Smooth muscle cell of the brain vasculature (primary cell): ENCODE measurements at regions not wholly inside any gene's neighbourhood (a gene's known extent, or its start where the extent isn't known, plus 50 kb on each side); places are given as distances from the start of the nearest gene placed in this dataset.

Source experiments
- DNase-seq: peaks from one replicate; pipeline ENCODE4 v3.0.0-alpha.2; 2012; ENCODE audit warnings: low read depth, low spot score

DNA sequence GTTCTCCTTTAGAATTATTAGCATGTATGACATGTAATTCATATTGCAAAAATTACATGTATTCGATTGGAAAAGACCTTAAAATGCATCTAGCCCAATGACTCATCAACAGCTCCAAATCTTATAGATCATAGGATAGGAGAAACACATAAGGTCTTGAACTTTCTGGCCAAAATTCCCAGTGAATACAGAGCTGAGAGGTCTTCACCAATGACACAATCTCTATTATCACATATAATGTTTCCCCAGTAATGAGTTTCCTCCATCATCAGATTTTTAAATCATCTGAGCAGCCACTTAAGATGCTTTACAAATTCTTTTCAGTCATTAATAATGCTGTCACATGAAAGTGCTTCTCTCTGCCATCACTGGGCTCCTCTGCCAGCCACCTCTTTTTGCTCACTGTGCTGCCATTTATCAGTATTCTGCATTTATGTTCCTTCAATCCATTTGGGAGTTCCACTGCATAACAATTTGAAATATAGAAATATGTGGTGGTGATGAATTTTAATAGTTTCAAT, 804.9 kb downstream of the SUCLG1 start:
- no peak for DNase-seq

DNA sequence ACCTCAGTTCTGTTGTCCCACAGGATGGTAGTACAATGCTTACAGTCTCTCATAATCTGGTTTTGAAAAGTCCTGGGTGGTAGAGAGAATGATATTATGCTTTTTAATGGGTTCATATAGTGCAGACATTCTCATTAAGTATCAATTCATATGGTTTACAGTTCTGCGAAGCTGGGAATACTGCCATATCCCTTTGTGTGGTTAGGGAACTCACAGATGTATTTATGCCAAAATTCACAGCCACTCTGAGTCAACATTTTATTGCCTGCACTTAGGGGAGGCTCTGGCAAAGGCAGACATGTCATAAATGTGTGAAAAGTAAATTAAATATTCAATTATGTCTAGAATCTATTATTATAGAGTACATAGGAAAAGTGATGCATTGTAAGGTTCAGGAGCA, 808.2 kb downstream of the SUCLG1 start:
- no peak for DNase-seq

DNA sequence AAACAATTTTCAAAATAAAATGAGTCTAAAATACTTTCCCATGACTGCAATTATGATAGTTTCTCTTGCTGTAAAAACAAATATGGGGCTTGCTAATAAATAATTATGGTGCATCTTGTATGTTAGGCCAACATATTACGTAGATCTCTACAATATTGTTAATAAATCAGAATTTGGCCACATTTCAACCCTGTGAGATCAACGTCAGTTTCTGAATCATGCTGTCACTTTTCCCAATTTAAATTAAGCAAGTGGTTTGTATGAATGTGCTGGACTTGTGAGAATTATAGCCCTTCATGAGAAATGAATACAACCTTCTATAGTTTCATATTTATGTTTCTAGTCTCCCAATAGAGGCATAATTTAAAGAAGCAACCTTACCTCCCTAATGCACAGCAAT, 808.9 kb downstream of the SUCLG1 start:
- no peak for DNase-seq

DNA sequence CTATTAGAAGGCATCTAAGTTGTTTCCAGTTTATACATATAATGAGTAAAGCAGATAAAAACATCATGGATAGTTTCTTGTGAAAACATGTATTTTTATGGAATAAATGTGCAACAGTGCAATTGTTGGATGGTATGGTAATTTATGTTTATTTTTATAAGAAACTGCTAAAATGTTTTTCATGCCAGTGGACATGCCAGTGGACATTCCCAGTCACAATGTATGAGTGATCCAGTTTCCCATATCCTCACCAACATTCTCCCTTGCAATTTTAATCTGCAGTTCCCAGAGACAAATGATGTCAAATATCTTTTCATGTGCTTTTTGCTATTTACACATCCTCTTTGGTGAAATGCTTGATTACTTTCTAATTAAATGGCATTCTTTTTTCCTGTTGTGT, 818.6 kb downstream of the SUCLG1 start:
- DNase-seq, result no peak

DNA sequence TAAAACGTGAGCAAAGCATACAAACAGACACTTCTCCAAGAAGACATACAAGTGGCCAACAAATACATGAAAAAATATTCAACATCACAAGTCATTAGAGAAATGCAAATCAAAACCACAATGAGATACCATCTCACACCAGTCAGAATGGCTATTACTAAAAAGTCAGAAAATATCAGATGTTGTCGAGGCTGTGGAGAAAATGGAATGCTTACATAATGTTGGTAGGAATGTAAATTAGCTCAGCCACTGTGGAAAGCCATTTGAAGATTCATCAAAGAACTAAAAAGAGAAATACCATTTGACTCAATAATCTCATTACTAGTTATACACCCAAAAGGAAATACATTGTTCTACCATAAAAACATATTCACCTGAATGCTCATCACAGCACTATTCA, 825.7 kb downstream of the SUCLG1 start:
- DNase-seq, result no peak

DNA sequence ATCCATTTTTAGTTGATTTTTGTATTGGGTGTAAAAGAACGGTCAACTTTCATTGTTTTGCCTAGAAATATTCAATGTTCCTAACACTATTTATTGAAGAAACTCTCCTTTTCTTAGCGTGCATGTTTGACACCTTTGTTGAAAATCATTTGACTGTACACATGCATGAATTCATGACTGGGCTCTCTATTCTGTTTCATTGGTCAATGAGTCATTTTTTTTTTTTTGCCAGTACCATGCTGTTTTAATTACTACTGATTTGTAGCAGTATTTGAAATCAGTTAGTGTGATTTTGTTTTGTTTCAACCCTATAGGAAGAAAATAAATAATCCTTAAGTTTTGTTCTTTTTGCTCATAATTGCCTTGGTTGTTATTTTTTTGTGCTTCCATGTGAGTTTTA, 828.7 kb downstream of the SUCLG1 start:
- no peak for DNase-seq

DNA sequence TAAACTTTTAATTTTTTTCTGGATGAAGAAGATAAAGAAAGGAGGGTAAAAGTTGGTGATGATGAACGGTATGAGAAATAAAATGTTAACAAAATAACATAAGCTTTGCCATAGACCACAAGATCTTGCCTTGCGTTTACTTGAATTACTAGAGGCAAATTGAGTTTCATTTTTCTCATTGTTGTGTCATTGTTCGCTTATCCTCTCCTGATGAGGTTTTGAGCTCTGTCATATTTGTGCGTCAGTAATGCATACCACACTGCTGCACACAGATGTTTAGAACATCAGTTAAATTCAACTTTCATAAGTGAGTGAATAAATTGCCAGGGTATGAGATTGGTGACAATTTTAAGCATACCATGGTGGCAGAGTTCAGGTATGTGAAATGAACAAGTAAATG, 843.6 kb downstream of the SUCLG1 start:
- DNase-seq, result no peak

DNA sequence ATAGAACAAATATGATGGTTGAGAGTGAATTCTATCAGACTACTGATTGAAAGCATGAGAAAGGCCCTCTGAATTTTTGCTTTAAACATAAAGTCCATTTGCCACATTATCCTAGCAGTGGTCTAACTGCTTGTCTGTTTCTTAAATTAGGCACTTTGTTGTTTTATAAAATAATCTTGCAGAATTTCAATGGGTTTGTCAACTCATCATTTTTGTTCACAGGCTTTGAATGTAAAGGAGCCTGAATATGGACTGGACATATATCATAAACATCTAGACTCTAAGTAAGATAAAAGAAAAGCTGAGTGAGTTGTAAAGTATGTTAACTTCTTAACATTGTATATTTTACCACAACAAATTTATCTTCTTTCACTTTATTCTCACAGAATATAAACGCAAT, 845.9 kb downstream of the SUCLG1 start:
- DNase-seq, result no peak

DNA sequence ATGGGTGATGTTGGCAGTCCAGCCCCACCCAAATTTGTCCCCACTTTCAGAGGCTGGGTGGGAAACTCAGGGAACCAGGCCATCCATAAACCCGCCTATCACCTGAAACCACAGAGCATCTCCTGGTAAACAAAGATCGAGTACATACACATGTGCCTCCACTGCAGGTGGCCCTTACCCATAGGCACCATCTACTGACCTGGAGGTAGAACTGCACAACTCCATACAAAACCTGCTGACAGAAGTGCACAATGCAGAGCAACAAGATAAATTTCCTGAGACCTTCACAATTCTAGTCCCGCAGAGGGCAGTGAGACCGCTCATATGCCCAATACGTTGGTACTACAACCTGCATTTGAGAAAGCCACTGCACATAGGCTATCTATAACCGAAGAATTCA, 856.3 kb downstream of the SUCLG1 start:
- DNase-seq, result no peak

DNA sequence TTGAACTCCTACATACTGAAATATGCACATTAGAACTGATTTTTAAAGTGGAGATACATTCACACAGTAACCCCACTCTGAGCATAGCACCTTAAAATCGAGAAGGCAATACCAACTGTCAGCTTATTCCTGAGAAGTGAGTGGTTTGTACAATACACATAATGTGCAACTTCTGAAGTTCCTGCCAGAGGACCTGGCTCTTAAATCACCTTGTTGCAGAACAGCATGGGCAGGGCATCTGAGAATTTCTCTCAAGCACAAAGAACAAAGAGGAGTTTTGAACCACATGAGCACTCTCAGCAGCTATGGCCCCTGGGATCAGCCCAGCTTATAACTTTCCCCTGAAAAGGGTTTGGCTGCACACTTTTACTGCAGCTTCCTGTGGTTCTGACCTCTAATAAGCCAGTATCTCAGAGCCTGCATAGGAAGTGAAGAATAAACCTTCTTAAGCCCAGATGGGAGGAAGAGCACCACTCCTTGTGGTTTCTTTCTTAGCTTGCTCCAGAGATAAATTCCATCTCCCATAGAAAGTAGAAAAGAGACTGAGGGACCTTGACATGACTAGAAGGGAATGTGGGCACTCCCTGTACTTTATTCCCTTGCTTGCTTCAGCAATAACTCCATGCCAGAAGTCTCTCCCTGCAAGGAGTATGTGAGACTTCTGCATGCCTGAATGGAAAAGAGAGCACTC, 862.3 kb downstream of the SUCLG1 start:
- DNase-seq, result no peak

DNA sequence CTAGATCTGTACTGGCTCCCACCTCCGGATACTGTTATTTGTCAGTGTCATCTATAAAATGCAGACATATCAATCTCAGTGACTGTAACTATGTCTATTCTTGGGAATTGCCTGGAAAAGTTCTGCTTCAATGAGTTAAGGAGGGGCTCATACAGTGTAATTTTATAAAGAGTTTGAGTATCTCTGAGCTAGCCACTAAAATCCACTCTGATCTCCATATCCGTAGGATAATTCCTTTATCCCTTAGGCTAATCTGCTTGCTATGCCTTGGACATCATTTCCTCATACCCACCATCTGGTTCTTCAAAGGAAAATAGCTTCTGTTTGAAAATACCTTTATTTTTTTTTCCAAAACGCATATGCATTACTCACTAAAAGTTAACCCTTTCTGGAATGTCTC, 863.2 kb downstream of the SUCLG1 start:
- no peak for DNase-seq

DNA sequence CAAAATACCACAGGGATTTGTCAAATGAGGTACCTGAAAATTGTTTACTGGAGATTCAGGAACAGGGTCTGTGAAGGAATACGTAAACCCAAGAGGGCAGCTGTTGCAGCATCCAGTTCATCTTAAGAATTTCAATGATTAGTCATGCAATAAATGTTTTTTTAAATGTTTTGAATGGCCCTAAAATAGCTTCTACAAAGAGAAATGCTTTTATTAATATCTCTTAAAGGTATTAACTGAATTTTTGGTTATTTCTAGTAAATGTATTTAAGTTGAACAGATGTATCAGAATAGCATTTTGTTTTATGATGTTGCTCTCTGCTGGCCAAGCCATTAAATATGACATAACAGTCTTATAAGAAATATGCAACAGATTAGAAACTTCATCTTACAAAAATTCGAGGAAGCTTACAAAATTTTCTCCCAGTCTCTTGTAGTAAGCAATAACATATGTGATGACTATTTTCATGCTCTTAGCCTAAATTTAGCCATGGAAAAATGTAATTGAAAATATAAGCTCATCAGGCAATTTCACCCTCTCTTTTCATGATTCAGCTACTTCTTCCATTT, 863.9 kb downstream of the SUCLG1 start:
- no peak for DNase-seq

DNA sequence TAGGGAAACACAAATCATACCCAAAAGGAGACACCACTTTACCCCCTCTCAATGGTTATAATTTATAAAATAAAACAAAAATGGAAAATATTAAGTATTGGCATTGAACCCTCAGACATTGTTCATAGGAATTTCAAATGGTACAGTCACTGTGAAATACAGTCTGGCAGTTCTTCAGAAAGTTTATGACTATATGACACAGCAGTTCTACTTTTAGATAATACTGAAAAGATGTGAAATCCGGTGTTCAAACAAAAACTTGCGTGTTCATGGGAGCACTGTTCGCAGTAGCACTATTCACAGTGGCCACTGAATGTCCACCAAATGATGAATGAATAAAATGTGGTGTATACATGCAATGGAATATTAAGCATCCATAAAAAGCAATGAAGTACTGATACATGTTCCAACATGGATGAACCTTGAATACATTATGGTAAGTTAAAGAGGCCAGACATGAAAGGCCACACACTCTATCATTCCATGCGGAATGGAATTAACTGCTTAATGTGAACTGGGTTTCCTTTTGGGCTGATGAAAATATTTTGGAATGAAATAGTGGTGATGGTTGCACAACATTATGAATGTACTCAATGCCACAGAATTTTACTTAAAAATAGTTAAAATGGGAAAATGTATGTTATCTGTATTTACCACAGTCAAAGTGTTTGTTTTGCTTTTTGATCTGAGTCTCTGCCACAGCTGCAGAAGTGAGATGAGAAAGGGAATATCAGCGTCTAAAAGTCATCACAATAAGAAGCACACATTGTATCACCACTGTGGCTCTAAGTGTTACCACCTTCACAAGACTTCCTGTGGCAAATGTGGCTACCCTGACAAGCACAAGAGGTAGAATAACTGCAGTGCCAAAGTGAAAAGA, 864.6 kb downstream of the SUCLG1 start:
- DNase-seq, result no peak

DNA sequence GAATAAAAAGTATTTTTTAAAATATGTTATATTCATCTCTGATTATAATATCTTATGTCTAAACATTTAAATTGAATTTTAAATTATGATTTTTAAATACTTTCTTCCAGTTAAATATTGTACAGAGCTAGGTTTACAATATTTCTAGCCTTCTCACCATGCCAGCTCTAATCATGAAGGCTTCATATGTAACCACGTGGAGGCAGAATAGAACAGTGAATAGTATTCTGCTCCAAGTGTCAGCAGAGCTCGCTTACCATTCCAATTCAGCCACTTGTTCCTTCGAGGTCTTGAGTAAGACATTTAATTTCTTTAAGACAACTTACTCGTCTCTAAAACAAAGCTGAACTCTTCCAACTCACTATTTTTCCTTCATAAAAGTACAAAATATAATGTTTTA, 871.8 kb downstream of the SUCLG1 start:
- no peak for DNase-seq

DNA sequence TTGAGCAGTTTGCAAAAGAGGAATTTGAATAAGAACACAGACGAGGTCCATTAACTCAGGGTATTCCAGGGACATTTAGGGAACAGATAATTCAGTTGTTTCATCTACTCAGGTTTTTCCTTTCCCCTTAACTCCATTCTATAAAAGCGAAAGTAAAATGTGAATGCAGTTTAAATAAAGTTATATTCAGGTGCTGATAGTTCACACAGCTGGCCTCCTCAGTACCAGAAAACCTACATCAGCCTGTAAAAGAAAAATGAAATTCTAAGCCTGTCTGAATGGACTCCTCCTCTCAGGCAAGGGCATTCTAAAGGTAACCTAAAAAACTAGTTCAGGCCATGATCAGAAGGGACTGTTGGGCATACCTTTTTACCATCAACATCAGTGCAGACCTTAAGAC, 873.8 kb downstream of the SUCLG1 start:
- no peak for DNase-seq

DNA sequence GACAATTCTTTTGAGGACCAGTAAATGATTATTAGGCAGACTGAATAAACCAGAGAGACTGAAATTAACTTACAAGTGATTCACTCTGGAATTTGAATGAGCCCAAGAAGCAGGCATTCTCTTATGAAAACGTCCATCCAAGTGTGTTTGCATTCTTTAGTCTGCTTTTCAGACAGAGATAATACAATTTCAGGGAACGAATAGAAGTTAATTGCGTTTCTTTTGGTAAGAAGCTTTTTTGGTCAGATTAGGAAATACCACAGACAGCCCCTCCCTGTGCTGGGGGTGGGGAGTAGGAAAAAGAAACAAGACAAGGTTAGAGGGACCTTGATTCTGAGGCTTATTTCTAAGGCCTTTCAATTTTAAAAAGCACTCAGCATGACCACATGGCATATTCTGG, 874.4 kb downstream of the SUCLG1 start:
- no peak for DNase-seq

DNA sequence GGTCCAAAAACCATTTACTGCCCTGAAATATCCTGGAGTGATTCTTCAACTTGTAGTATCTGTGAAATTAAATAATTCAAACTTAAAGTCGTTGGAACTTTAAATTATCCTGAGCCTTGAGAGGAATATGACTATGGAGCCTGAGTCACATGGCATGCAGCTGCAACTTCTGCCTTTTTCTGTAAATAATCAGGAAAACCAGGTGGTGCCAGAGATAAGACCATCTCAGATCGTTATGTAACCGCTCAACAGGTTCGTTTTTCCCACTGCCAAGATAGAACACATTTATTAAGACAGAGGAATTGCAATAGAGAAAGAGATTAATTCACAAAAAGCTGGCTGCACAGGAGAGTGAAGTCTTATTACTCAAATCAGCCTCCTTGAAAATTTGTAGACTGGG, 876.5 kb downstream of the SUCLG1 start:
- DNase-seq, result no peak

DNA sequence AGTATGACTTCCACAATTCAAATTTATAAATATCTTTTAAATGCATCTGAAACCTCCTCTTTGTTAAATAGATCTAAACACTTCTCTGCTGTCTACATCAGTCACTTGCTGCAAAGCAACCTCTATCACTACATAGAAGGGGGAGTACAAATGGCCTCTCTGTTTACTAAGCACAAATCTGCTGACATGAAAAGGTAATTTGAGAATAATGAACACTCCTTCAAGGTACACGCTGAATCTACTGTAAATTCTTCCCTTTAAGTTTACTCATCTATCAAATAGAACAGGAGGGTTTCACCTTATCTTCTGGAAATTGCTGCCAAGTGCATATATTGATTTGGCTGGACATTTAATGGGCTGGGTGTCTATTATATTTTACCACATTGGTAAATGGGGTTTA, 879.6 kb downstream of the SUCLG1 start:
- DNase-seq, result no peak

DNA sequence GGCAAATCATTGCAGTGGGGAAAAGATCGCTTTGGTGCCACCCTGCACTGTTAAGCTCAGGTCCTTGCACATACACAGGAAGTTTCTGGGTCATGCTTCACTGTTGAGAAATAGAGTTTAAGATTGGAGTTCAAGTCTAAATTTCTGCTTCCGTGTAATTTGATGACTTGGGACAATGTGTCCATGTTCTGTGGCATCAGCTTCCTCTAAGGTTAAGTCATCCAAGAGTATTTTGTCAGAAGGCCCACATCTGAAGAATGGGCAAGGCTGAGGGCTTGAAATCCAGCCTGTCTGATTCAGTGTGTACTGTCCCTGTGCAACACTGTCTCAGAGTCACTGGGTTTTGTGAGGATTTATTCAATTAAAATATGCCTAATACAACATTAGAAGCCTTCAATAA, 880.7 kb downstream of the SUCLG1 start:
- DNase-seq, result no peak

DNA sequence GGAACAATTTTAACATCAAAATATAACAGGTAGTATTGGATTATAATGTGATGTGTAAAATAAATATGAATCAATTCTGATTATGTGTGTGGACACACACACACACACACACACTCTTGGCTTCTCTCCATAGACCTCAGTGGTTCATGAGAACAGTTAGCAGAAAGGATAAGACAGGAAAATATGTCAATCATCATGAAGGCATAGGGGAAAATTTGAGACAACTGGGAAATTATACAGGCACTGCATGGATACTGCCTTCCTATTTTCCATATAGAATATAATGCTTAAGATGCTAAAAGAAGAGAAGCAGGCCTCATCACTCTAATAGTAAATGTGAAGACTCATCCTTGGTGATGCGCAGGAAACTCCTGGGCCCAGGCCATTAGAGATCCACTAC, 884.5 kb downstream of the SUCLG1 start:
- DNase-seq, result no peak

DNA sequence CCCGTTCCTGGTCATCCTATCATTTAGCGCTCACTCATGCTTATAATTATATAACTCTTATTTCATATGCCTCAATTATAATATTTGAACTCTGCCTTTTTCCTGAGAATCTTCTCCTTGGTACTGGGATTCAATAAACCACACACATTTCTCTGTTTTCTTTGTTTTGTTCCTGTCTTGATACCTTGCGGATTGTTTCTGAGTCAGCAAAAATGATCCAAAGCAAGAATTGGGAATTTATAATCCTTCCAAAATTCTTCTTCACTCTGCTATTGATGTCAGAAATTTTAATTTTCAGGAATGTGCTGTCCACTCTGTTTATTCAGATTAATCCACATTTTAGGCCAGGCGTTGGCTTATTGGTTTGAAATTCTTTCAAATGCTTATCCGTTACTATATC, 886.0 kb downstream of the SUCLG1 start:
- no peak for DNase-seq

DNA sequence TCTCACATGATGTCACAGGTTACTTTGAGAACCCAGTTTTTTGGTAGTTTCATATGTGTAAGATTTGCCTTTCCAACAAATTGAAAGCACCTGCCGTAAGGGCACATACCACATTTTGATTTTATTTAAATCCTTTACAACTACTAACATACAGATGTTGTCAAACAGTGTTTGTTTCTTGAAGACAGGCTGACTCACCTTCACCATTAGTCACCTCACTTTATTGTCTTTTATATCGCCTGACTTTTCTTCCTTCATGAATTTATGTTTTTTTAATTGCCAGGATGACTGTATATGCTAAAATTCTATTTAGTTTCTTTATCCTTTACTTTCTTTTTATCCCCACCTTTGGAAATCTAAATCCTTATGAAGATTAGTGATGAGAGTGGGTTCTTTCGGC, 886.7 kb downstream of the SUCLG1 start:
- DNase-seq, result no peak

DNA sequence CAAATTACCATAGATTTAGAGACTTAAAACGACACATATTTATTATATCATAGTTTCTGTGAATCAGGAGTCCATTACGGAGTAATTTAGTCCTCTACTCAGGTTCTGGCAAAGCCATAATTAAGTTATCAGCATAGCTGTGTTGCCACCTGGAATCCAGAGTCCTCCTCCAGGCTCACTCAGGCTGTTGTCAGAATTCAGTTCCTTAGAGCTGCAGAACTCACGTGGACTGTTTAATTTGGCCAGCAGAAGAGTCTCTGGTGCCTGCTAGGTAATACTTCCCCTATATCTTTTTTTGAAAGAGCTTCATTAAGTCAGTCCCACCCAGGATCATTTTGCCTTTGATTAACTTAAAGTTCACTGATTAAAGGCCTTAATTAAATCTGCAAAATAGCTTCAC, 891.5 kb downstream of the SUCLG1 start:
- DNase-seq, result no peak
